ENCODE measurements at regions not wholly inside any gene's neighbourhood (a gene's known extent, or its start where the extent isn't known, plus 50 kb on each side); places are given as distances from the start of the nearest gene placed in this dataset.

DNA sequence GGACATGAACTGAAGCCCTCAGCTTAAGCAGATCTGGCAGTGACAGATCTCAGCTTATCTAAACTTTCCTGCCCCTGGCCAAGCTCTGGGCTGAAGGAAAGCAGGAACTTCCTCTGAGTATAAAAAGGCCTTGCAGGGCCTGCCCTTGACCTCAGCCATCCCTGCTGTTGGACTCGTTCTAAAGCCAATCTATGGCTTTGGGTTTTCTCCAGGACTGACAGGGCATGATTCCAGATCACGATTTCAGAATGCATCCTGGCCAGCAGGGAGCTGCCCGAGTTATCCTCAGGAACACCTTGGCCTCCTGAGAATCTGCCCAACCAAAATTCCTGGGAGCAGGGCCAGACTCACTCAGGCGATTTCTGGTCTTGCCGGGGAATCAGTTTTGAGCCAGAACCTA is 502.7 kb downstream of the TLE4 start:
- H3K27ac ChIP-seq (ENCODE audit: extremely low read length, insufficient read depth, low read length), result no peak overlapping the region
- H3K9me3 ChIP-seq (ENCODE audit: low read length), result peaks cover 27% of the 10 kb centered on the region; the same call in 1 of the 2 replicates
- no peaks in the 10 kb centered on the region for H3K4me1 ChIP-seq (ENCODE audit: insufficient read depth, low read length)
- TF ChIP-seq, protein P1, sequence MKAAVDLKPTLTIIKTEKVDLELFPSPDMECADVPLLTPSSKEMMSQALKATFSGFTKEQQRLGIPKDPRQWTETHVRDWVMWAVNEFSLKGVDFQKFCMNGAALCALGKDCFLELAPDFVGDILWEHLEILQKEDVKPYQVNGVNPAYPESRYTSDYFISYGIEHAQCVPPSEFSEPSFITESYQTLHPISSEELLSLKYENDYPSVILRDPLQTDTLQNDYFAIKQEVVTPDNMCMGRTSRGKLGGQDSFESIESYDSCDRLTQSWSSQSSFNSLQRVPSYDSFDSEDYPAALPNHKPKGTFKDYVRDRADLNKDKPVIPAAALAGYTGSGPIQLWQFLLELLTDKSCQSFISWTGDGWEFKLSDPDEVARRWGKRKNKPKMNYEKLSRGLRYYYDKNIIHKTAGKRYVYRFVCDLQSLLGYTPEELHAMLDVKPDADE (CRISPR knock-in tag; IDR thresholded peaks at IDR 0.05), result no peak
- TF ChIP-seq ZNF232 (CRISPR knock-in tag; IDR thresholded peaks at IDR 0.05; ENCODE audit: borderline replicate concordance) (no peak), HCFC1 (IDR thresholded peaks at IDR 0.05; ENCODE audit: low read depth, low read length) (no peak), ZNF382 (CRISPR knock-in tag; IDR thresholded peaks at IDR 0.05; ENCODE audit: borderline replicate concordance) (no peak), HDAC2 (CRISPR knock-in tag; IDR thresholded peaks at IDR 0.05) (no peak), ZFP90 (CRISPR knock-in tag; IDR thresholded peaks at IDR 0.05; ENCODE audit: borderline replicate concordance) (no peak), ZNF34 (CRISPR knock-in tag; IDR thresholded peaks at IDR 0.05; ENCODE audit: borderline replicate concordance) (no peak), KAT7 (CRISPR knock-in tag; IDR thresholded peaks at IDR 0.05; ENCODE audit: borderline replicate concordance) (no peak), ZBTB21 (CRISPR knock-in tag; IDR thresholded peaks at IDR 0.05) (no peak), HNRNPUL1 (IDR thresholded peaks at IDR 0.05; ENCODE audit: low read depth, low read length) (no peak), ARHGAP35 (CRISPR knock-in tag; IDR thresholded peaks at IDR 0.05; ENCODE audit: borderline replicate concordance) (no peak), ZNF577 (CRISPR knock-in tag; IDR thresholded peaks at IDR 0.05; ENCODE audit: borderline replicate concordance, low read depth) (no peak), ETV6 (CRISPR knock-in tag; conservative IDR thresholded peaks at IDR 0.05) (no peak), YY1 (IDR thresholded peaks at IDR 0.05; ENCODE audit: insufficient read depth, insufficient replicate concordance, low read depth, low read length) (no peak), RAD21 (CRISPR knock-in tag; IDR thresholded peaks at IDR 0.05) (no peak), MBNL3 (CRISPR knock-in tag; conservative IDR thresholded peaks at IDR 0.05) (no peak), RORA (CRISPR knock-in tag; IDR thresholded peaks at IDR 0.05) (no peak), SP140L (CRISPR knock-in tag; IDR thresholded peaks at IDR 0.05; ENCODE audit: borderline replicate concordance) (no peak)
- TF ChIP-seq, protein P2, sequence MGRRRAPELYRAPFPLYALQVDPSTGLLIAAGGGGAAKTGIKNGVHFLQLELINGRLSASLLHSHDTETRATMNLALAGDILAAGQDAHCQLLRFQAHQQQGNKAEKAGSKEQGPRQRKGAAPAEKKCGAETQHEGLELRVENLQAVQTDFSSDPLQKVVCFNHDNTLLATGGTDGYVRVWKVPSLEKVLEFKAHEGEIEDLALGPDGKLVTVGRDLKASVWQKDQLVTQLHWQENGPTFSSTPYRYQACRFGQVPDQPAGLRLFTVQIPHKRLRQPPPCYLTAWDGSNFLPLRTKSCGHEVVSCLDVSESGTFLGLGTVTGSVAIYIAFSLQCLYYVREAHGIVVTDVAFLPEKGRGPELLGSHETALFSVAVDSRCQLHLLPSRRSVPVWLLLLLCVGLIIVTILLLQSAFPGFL (CRISPR knock-in tag; IDR thresholded peaks at IDR 0.05), result no peak
- no peak overlapping the region for H3K4me3 ChIP-seq (replicated peaks in 1 of 3; ENCODE audit: insufficient read depth in 1 of 3, low read depth in 2 of 3, low read length in 3 of 3)
- no peak overlapping the region for H3K9ac ChIP-seq (ENCODE audit: insufficient read depth, low read depth, low read length)
- ATAC-seq (no peak), FAIRE-seq (no peak), DNase-seq (ENCODE audit: low spot score) (no peak)
- no peaks in the 10 kb centered on the region for H4K20me1 ChIP-seq (ENCODE audit: insufficient read depth, low read length)
- H3K79me2 ChIP-seq (ENCODE audit: insufficient read depth, low read length), result no peaks in the 10 kb centered on the region
- H3K27me3 ChIP-seq (ENCODE audit: control insufficient read depth in 1 of 2, insufficient read depth in 2 of 2, low read length in 2 of 2), result no peaks in the 10 kb centered on the region
- no TSS peak for BruUV-seq (replicated peaks)
- no peak overlapping the region for H3K4me2 ChIP-seq (ENCODE audit: low read depth, low read length)
- 12% methylated on average over 3 of the region's 5 CpGs for WGBS (ENCODE audit: low lambda C conversion rate)
- POLR2A ChIA-PET, result no interaction called here
- in situ Hi-C loops (cut with HindIII; ENCODE audit: extremely low pct_ligation_motif_present, low pct_unique_long_range_greater_than_20kb), result no loop called here
- intact Hi-C loops (cut with micrococcal nuclease; ENCODE audit: unreplicated experiment), result no loop called here
- CTCF ChIA-PET (ENCODE audit: low intra/inter-chr PET ratio, low total read pairs), result no interaction called here
- H3K36me3 ChIP-seq (replicated peaks in 1 of 2; ENCODE audit: control insufficient read depth in 1 of 2, insufficient read depth in 2 of 2, low read length in 2 of 2), result no peaks in the 10 kb centered on the region
- H2AFZ ChIP-seq (ENCODE audit: low read length), result no peak overlapping the region
